GM12878 (cell line): ENCODE measurements at regions not wholly inside any gene's neighbourhood (a gene's known extent, or its start where the extent isn't known, plus 50 kb on each side); places are given as distances from the start of the nearest gene placed in this dataset.

Experiments
- ATAC-seq: fragments of 200-7000 bp; cut with Tn5 transposase; 3 replicates; pipeline ENCODE4 v1.9.1; 2020; ENCODE audit warnings: mild to moderate bottlenecking, moderate library complexity
- BruUV-seq: library from RNA; stranded (reverse); fragments of 400-500 nt; replicated peaks from 2 replicates; lab custom pipeline; 2021; lab: Mats Ljungman, UMichigan
- CTCF ChIA-PET: fragments of 300-600 bp; sonication (Branson Sonifier 250); formaldehyde crosslinking; extraction: SDS; loops from one replicate; lab custom pipeline; 2021; ENCODE audit warnings: inconsistent platforms; lab: Yijun Ruan, JAX
- POLR2A ChIA-PET: fragments of 350-600 bp; formaldehyde crosslinking; extraction: SDS; loops from one replicate; lab custom pipeline; 2021; ENCODE audit warnings: inconsistent platforms; lab: Charles Lee
- RAD21 ChIA-PET: fragments of 300-600 bp; sonication (Branson Sonifier 250); formaldehyde crosslinking; loops from one replicate; lab custom pipeline; 2023; ENCODE audit warnings: antibody characterized with exemption; ENCODE audit not compliant: unreplicated experiment; lab: Charles Lee
- SMC1A ChIA-PET: fragments of 300-600 bp; sonication (Branson Sonifier 250); formaldehyde crosslinking; loops from one replicate; lab custom pipeline; 2023; ENCODE audit not compliant: unreplicated experiment, uncharacterized antibody; lab: Charles Lee
- DNase-seq: peaks from one replicate; pipeline ENCODE4 v3.0.0-alpha.2; 2011; ENCODE audit warnings: low read depth, low spot score
- FAIRE-seq: peaks from 3 replicates; lab custom pipeline; 2011; peaks lifted over from hg19 to GRCh38; lab: Jason Lieb, UNC
- H2AFZ ChIP-seq: 2 replicates; pipeline ENCODE4 v1.6.0; 2011; ENCODE audit warnings: low read depth, low read length, control low read depth; ENCODE audit not compliant: control insufficient read depth
- H3K27ac ChIP-seq: 2 replicates; pipeline ENCODE4 v1.5.1; 2011; ENCODE audit warnings: control low read depth; ENCODE audit not compliant: control insufficient read depth, insufficient read depth
- H3K27me3 ChIP-seq, 2 experiments: replicated peaks in 1 of 2; 2 replicates each; pipeline versions ENCODE4 v1.6.0 to v1.6.1; 2011; ENCODE audit warnings: low read length in 1 of 2; ENCODE audit not compliant: control insufficient read depth in 2 of 2, insufficient read depth in 2 of 2
- H3K36me3 ChIP-seq, 2 experiments: 2 replicates each; pipeline ENCODE4 v1.5.1; 2011; ENCODE audit warnings: low read length in 1 of 2; ENCODE audit not compliant: control insufficient read depth in 2 of 2, insufficient read depth in 2 of 2
- H3K4me1 ChIP-seq: 2 replicates; pipeline ENCODE4 v1.6.1; 2011; ENCODE audit warnings: mild to moderate bottlenecking, low read length, moderate library complexity, mixed read lengths; ENCODE audit not compliant: control insufficient read depth, insufficient read depth
- H3K4me2 ChIP-seq: 2 replicates; pipeline ENCODE4 v1.6.0; 2011; ENCODE audit warnings: control low read depth; ENCODE audit not compliant: control insufficient read depth, insufficient read depth
- H3K4me3 ChIP-seq: fragments of 200-600 bp; sonication (generic); 2 replicates; pipeline ENCODE4 v1.5.1; 2016
- H3K79me2 ChIP-seq: 2 replicates; pipeline ENCODE4 v1.6.0; 2011; ENCODE audit warnings: low read length; ENCODE audit not compliant: control insufficient read depth, insufficient read depth
- H3K9ac ChIP-seq: 2 replicates; pipeline ENCODE4 v1.8.0; 2011; ENCODE audit warnings: low read length, control low read depth, mixed read lengths; ENCODE audit not compliant: control insufficient read depth, insufficient read depth
- H3K9me3 ChIP-seq: replicated peaks from 3 replicates; pipeline ENCODE4 v1.5.1; 2011; ENCODE audit warnings: mild to moderate bottlenecking, low read length; ENCODE audit not compliant: control insufficient read depth, insufficient read depth
- H4K20me1 ChIP-seq: 2 replicates; pipeline ENCODE4 v1.6.0; 2011; ENCODE audit not compliant: control insufficient read depth, insufficient read depth
- CBX5 ChIP-seq: sonication (generic); IDR thresholded peaks from 2 replicates; pipeline ENCODE4 v1.6.1; 2016; ENCODE audit warnings: low read depth, moderate library complexity, mild to moderate bottlenecking, inconsistent platforms
- CHD1 ChIP-seq: IDR thresholded peaks from 2 replicates; pipeline ENCODE4 v1.6.1; 2012; ENCODE audit warnings: low read depth, low read length, improper control_type of control experiment
- DPF2 ChIP-seq: fragments of 450-650 bp; IDR thresholded peaks from 2 replicates; pipeline ENCODE4 v1.6.1; 2017; ENCODE audit warnings: mild to moderate bottlenecking
- FOXK2 ChIP-seq: fragments of 450-650 bp; IDR thresholded peaks from 2 replicates; pipeline ENCODE4 v1.6.1; 2017; ENCODE audit warnings: mild to moderate bottlenecking, moderate library complexity
- MYB ChIP-seq: fragments of 150-350 bp; IDR thresholded peaks from 2 replicates; pipeline ENCODE4 v1.6.1; 2014; ENCODE audit warnings: mild to moderate bottlenecking, low read depth, low read length, borderline replicate concordance
- MYC ChIP-seq: IDR thresholded peaks from 2 replicates; pipeline ENCODE4 v1.6.1; 2011; ENCODE audit warnings: mild to moderate bottlenecking, low read length, moderate library complexity, inconsistent platforms; ENCODE audit not compliant: insufficient read depth, insufficient replicate concordance, insufficient read length, severe bottlenecking
- NFYA ChIP-seq: IDR thresholded peaks from 2 replicates; pipeline ENCODE4 v1.6.1; 2011; ENCODE audit warnings: low read depth, mild to moderate bottlenecking, low read length, improper control_type of control experiment, borderline replicate concordance
- PML ChIP-seq: IDR thresholded peaks from 2 replicates; pipeline ENCODE4 v1.6.1; 2012; ENCODE audit warnings: low read length, inconsistent platforms
- SREBF1 ChIP-seq: IDR thresholded peaks from 2 replicates; pipeline ENCODE4 v1.6.1; 2012; ENCODE audit warnings: mild to moderate bottlenecking, low read length
- WGBS: methylation state at CpG from one replicate; pipeline ENCODE4 v1.1.6; 2016; ENCODE audit warnings: low lambda C conversion rate; ENCODE audit not compliant: insufficient replicate concordance, insufficient coverage; ENCODE audit errors: missing lambda C conversion rate; 5-methylcytosine and 5-hydroxymethylcytosine counted together
- in situ Hi-C: fragments of 300-500 bp; cut with MboI; formaldehyde crosslinking; loops from 9 replicates; pipeline ENCODE4 v1.14.3; 2018; ENCODE audit warnings: mixed read lengths
- intact Hi-C: fragments of 100-400 bp; cut with micrococcal nuclease; formaldehyde crosslinking; loops from one replicate; pipeline ENCODE4 v1.14.2; 2022; ENCODE audit not compliant: unreplicated experiment
- TF ChIP-seq, protein P1 (sequence below), 3 experiments: IDR thresholded peaks in 2 of 3; conservative IDR thresholded peaks in 1 of 3; 2 replicates each; pipeline ENCODE4 v1.5.1; 2011; ENCODE audit warnings: low read depth in 3 of 3, low read length in 3 of 3, mild to moderate bottlenecking in 3 of 3, control low read depth in 2 of 3, moderate library complexity in 2 of 3, inconsistent platforms in 1 of 3, mixed read lengths in 1 of 3; ENCODE audit not compliant: control insufficient read depth in 2 of 3, insufficient read depth in 1 of 3; ENCODE audit errors: extremely low read depth in 1 of 3

DNA sequence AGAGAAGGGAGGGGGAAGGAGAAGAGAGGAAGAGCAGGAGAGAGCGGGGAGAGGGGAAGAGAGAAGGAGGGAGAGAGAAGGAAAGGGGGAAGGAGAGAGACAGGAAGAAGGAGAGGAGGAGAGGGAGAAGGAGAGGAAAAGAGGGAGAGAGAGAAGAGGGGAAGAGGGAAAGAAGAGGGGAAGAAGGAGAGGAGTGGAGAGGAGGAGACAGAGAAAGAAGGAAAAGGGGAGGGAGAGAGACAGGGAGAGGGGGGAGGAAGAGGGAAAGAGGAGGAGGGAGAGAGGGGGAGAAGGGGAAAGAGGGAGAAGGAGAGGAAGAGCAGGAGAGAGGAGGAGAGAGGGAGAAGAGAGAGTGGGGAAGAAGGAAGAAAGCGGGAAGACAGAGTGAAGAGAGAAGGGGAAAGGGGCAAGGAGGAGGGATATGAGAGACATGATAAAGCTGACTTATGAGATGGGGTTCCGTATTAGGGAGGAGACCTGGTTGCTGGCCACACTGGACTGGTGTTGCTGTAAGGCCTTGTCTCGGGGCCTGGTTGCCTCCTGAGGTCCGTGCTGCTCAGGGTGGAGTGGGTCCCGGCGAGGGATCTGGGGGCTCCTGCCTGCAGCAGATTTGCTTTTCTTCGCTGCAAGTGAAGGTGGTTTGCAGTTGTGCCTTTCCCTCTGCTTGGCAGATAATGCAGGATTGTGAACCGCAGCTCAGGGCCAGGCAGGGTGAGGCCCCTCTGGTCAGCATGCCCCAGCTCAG, 139.5 kb downstream of the TEX29 start:
- no peak overlapping the region for H2AFZ ChIP-seq
- no peaks in the 10 kb centered on the region for H3K4me1 ChIP-seq
- peaks cover 0 to 2% of the 10 kb centered on the region in 2 experiments; a peak in 1 of 4 replicates for H3K27me3 ChIP-seq
- FAIRE-seq (no peak), ATAC-seq (no peak; the same call in 2 of the 3 replicates), DNase-seq (no peak)
- H3K27ac ChIP-seq, result no peak overlapping the region
- no peaks in the 10 kb centered on the region for H3K79me2 ChIP-seq
- ChIA-PET POLR2A (interaction anchor here (0.9 kb wide), 1 partner anchor 1759 kb away, joined by 3 read pairs; no protein-coding TSS in a partner anchor), CTCF (no interaction called here), RAD21 (no interaction called here), SMC1A (no interaction called here)
- no peak for TF ChIP-seq SREBF1
- TF ChIP-seq PML, result no peak
- 0 out of 2 replicates have a peak, but pooled peaks have one; percentile 10 for TF ChIP-seq FOXK2
- no peak overlapping the region for H3K4me2 ChIP-seq
- no peak overlapping the region for H3K9ac ChIP-seq
- WGBS, result 32% methylated on average over 9 of the region's 9 CpGs
- BruUV-seq, result no TSS peak
- H3K9me3 ChIP-seq, result no peaks in the 10 kb centered on the region
- in situ Hi-C loops (loop anchor here (25.0 kb wide), 1 partner anchor 1402 kb away; no protein-coding TSS in a partner anchor), intact Hi-C loops (no loop called here)
- H3K4me3 ChIP-seq, result no peak overlapping the region
- no peaks in the 10 kb centered on the region for H4K20me1 ChIP-seq
- no peaks in the 10 kb centered on the region for H3K36me3 ChIP-seq

DNA sequence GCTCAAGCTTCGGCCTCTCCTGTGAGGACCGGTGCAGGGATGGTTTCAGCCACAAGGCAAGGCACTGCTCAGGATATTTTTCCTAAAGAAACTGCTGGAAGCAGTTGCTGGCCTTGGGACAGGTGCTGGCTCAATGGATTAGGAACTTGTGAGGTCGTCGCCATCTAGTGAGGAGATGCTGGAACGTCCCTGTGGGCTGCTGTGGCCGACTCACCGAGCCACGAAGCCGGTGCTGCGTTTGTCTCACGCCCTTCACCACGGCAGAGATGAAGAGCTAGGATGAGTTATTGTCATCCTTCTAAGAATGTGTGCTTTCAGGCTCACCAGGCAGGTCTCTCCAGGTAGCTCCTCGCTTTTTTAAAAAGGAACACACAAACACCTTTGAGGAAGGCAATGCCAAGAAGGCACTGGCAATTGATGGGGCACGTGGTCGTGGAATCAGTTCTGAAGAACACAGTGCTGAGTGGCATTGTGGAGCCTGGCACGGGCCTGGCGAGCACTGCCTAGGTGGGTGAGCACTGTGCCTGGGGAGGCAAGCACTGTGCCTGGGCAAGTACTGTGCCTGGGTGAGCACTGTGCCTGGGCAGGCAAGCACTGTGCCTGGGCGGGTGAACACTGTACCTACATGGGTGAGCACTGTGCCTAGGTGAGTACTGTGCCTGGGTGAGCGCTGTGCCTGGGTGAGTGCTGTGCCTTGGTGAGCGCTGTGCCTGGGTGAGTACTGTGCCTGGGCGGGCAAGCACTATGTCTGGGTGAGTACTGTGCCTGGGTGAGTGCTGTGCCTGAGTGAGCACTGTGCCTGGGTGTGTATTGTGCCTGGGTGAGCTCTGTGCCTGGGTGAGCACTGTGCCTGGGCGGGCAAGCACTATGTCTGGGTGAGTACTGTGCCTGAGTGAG, 140.4 kb downstream of the TEX29 start:
- Histone ChIP-seq H3K4me2 (no peak overlapping the region), H4K20me1 (no peaks in the 10 kb centered on the region), H3K9ac (no peak overlapping the region), H3K4me1 (no peaks in the 10 kb centered on the region), H3K27ac (no peak overlapping the region), H3K36me3 (no peaks in the 10 kb centered on the region), H3K79me2 (no peaks in the 10 kb centered on the region), H2AFZ (no peak overlapping the region), H3K27me3 (peaks cover 0 to 2% of the 10 kb centered on the region in 2 experiments; a peak in 1 of 4 replicates), H3K4me3 (no peak overlapping the region), H3K9me3 (no peaks in the 10 kb centered on the region)
- intact Hi-C loops (no loop called here), in situ Hi-C loops (loop anchor here (25.0 kb wide), 1 partner anchor 1402 kb away; no protein-coding TSS in a partner anchor)
- SMC1A ChIA-PET, result no interaction called here
- BruUV-seq, result no TSS peak
- CTCF ChIA-PET, result no interaction called here
- 22% methylated on average over 22 of the region's 22 CpGs for WGBS
- FAIRE-seq, result no peak
- POLR2A ChIA-PET, result interaction anchor here (0.9 kb wide), 1 partner anchor 1760 kb away, joined by 3 read pairs; no protein-coding TSS in a partner anchor
- no peak for TF ChIP-seq MYC
- TF ChIP-seq CBX5, result no peak
- no peak for TF ChIP-seq CHD1
- no peak for TF ChIP-seq MYB
- TF ChIP-seq DPF2, result no peak
- TF ChIP-seq, protein P1, sequence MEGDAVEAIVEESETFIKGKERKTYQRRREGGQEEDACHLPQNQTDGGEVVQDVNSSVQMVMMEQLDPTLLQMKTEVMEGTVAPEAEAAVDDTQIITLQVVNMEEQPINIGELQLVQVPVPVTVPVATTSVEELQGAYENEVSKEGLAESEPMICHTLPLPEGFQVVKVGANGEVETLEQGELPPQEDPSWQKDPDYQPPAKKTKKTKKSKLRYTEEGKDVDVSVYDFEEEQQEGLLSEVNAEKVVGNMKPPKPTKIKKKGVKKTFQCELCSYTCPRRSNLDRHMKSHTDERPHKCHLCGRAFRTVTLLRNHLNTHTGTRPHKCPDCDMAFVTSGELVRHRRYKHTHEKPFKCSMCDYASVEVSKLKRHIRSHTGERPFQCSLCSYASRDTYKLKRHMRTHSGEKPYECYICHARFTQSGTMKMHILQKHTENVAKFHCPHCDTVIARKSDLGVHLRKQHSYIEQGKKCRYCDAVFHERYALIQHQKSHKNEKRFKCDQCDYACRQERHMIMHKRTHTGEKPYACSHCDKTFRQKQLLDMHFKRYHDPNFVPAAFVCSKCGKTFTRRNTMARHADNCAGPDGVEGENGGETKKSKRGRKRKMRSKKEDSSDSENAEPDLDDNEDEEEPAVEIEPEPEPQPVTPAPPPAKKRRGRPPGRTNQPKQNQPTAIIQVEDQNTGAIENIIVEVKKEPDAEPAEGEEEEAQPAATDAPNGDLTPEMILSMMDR (IDR thresholded peaks at IDR 0.05 in 2 of 3, conservative IDR thresholded peaks at IDR 0.05 in 1 of 3; ENCODE audit: control insufficient read depth in 2 of 3, extremely low read depth in 1 of 3, insufficient read depth in 1 of 3, low read depth in 3 of 3, low read length in 3 of 3), result peak in 2 of 3 experiments; percentile 10 to 23; a peak in 1 of 6 replicates
- no peak for TF ChIP-seq NFYA
- peak; percentile 48; the same call in 2 of the 3 replicates for ATAC-seq
- DNase-seq, result no peak
- RAD21 ChIA-PET, result no interaction called here
